ENCODE measurements at regions not wholly inside any gene's neighbourhood (a gene's known extent, or its start where the extent isn't known, plus 50 kb on each side); places are given as distances from the start of the nearest gene placed in this dataset.

DNA sequence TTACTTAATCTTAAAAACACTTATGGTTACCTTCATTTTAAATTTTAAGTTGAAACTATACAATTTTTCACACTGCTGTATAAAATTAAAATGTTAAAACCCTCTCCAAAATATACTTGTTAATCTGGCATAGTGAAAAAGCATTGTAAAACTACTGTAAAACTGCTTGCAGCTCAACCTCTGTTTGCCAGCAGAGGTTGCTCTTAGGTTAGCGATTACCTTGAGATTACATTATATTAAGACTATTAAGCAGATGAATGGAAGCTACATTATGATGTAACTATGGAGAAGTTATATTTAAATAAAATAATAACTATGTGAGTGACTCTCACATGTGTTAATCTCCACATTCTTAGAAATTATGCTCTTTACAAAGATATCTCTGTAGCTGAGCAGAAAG, 143.6 kb upstream of the SLITRK3 start:
- TF ChIP-seq, protein P1, sequence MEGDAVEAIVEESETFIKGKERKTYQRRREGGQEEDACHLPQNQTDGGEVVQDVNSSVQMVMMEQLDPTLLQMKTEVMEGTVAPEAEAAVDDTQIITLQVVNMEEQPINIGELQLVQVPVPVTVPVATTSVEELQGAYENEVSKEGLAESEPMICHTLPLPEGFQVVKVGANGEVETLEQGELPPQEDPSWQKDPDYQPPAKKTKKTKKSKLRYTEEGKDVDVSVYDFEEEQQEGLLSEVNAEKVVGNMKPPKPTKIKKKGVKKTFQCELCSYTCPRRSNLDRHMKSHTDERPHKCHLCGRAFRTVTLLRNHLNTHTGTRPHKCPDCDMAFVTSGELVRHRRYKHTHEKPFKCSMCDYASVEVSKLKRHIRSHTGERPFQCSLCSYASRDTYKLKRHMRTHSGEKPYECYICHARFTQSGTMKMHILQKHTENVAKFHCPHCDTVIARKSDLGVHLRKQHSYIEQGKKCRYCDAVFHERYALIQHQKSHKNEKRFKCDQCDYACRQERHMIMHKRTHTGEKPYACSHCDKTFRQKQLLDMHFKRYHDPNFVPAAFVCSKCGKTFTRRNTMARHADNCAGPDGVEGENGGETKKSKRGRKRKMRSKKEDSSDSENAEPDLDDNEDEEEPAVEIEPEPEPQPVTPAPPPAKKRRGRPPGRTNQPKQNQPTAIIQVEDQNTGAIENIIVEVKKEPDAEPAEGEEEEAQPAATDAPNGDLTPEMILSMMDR (IDR thresholded peaks at IDR 0.05; ENCODE audit: insufficient read depth, low read length, poor library complexity, severe bottlenecking), result peak; percentile 48
- Histone ChIP-seq H3K27me3 (ENCODE audit: control insufficient read depth, insufficient read depth, low read length) (no peaks in the 10 kb centered on the region), H3K4me3 (ENCODE audit: low read depth, low read length) (no peak overlapping the region), H3K36me3 (ENCODE audit: control insufficient read depth, insufficient read depth, low read length) (no peaks in the 10 kb centered on the region)
- DNase-seq (ENCODE audit: low read depth), result no peak

DNA sequence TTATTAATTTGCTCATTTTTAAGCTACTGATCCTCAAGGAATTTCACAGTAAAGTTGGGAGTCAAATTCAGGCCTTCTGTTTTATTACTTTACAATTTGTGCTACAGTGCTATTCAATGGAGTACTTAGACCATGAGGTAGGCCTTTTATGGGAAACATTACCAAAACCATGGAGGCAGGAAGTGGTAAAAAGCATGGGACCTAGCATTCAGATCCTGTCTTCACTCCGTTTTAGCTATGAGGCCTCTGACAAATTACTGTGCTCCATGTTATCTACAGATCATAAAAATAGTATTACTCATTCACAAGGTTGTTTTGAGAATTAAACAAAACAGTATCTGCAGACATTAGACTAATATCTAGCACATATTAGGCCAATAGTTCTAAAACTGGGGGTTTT, 140.6 kb upstream of the SLITRK3 start:
- TF ChIP-seq, protein P1 (IDR thresholded peaks at IDR 0.05; ENCODE audit: insufficient read depth, low read length, poor library complexity, severe bottlenecking), result no peak
- no peak overlapping the region for H3K4me3 ChIP-seq (ENCODE audit: low read depth, low read length)
- no peaks in the 10 kb centered on the region for H3K27me3 ChIP-seq (ENCODE audit: control insufficient read depth, insufficient read depth, low read length)
- no peak for DNase-seq (ENCODE audit: low read depth)
- no peaks in the 10 kb centered on the region for H3K36me3 ChIP-seq (ENCODE audit: control insufficient read depth, insufficient read depth, low read length)

Data from kidney epithelial cell (primary cell).